ENCODE measurements at regions not wholly inside any gene's neighbourhood (a gene's known extent, or its start where the extent isn't known, plus 50 kb on each side); places are given as distances from the start of the nearest gene placed in this dataset.
A peak's percentile ranks its signal among the peaks of the same experiment; 100 is the strongest.

GRCh38 chr3:165133188-165133899 is 55.0 kb upstream of the SI start:
- no peak for DNase-seq
- Histone ChIP-seq H3K36me3 (no peaks in the 10 kb centered on the region), H3K4me3 (peak overlapping the region in 1 of 4 donors; percentile 3), H3K27me3 (no peaks in the 10 kb centered on the region), H3K9me3 (no peaks in the 10 kb centered on the region), H3K27ac (peak overlapping the region in 2 of 4 donors; percentile 12 to 50), H3K4me1 (peaks cover 0 to 14% (median 0%) of the 10 kb centered on the region in 4 donors)
- TF ChIP-seq POLR2A (IDR thresholded peaks at IDR 0.05) (no peak), CTCF (IDR thresholded peaks at IDR 0.05) (no peak)

DNA sequence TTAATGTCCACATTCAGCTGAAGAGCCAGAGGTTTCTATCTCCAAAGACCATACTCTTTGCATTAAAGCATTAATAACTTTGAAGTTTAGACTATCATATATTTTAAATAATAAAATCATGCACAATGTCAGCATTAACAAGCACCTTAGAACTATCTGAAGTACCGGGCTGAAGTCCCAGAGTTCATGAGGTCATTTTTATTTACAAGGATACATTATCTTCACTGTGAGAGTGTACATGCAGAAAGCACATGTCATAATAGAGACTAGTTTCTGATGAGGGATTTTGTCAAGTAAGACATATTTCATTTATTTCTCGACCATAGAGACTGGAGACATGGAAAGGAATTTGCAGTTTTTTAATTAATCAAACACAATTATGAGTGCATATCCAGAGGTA is 52.4 kb upstream of the SI start:
- H3K9me3 ChIP-seq: no peaks in the 10 kb centered on the region
- no peaks in the 10 kb centered on the region for H3K36me3 ChIP-seq
- DNase-seq: no peak
- H3K27ac ChIP-seq: no peak overlapping the region
- no peaks in the 10 kb centered on the region for H3K27me3 ChIP-seq
- no peak overlapping the region for H3K4me3 ChIP-seq
- H3K4me1 ChIP-seq: peaks cover 0 to 14% (median 0%) of the 10 kb centered on the region in 4 donors
- no peak for TF ChIP-seq POLR2A (IDR thresholded peaks at IDR 0.05)
- TF ChIP-seq CTCF (IDR thresholded peaks at IDR 0.05): no peak

DNA sequence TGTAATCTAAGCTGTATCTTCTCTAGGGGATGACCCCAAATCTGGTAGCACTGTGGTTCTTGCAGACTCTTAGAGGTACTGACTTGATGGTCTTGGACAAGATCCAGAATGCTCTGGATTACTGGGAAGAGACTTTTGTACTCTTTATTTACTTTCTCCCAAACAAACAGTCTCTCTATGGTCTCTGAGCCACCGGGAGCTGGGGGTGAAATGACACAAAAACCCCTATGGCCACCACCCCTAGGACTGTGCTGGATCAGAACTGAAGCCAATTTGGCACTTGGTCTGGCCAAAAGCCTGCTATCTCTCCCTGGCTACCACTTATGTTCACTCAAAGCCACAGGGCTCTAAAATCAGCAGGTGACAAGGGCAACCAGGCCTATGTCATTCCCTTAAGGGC is 50.2 kb upstream of the SI start:
- H3K36me3 ChIP-seq: no peaks in the 10 kb centered on the region
- TF ChIP-seq POLR2A (IDR thresholded peaks at IDR 0.05) (no peak), CTCF (IDR thresholded peaks at IDR 0.05) (no peak)
- peaks cover 0 to 14% (median 0%) of the 10 kb centered on the region in 4 donors for H3K4me1 ChIP-seq
- H3K4me3 ChIP-seq: no peak overlapping the region
- no peaks in the 10 kb centered on the region for H3K9me3 ChIP-seq
- peak in 1 of 3 donors; percentile 31 for DNase-seq
- no peaks in the 10 kb centered on the region for H3K27me3 ChIP-seq
- no peak overlapping the region for H3K27ac ChIP-seq

Data from Peyer's patch (tissue), 4 donors.